ENCODE measurements at regions not wholly inside any gene's neighbourhood (a gene's known extent, or its start where the extent isn't known, plus 50 kb on each side); places are given as distances from the start of the nearest gene placed in this dataset.
"Not testable (repeated sequence)": the region's sequence is repeated elsewhere in the genome, so short reads cannot be mapped to it uniquely, and the experiment has no call there.

- H3K4me1 Mint-ChIP-seq; H3K4me3 Mint-ChIP-seq; ATAC-seq; H3K27me3 Mint-ChIP-seq; DNase-seq; H3K9me3 Mint-ChIP-seq; H3K27ac Mint-ChIP-seq; H3K36me3 Mint-ChIP-seq (ENCODE audit: low read depth): not testable (repeated sequence)
These were observed 53.1 kb downstream of the HSFY1 start for GRCh38 chrY:18599606-18600005.

- ATAC-seq; H3K9me3 Mint-ChIP-seq; H3K27me3 Mint-ChIP-seq; DNase-seq; H3K27ac Mint-ChIP-seq; H3K4me1 Mint-ChIP-seq; H3K4me3 Mint-ChIP-seq; H3K36me3 Mint-ChIP-seq (ENCODE audit: low read depth): not testable (repeated sequence)
These were observed 54.8 kb downstream of the HSFY1 start for GRCh38 chrY:18601287-18601686.

- not testable (repeated sequence) for H3K9me3 Mint-ChIP-seq; DNase-seq; H3K4me1 Mint-ChIP-seq; ATAC-seq; H3K27ac Mint-ChIP-seq; H3K4me3 Mint-ChIP-seq; H3K27me3 Mint-ChIP-seq; H3K36me3 Mint-ChIP-seq (ENCODE audit: low read depth)
These were observed 59.7 kb downstream of the HSFY1 start for GRCh38 chrY:18606251-18606650.

GRCh38 chrY:18608205-18608604 lies 61.7 kb downstream of the HSFY1 start:
- H3K4me1 Mint-ChIP-seq; H3K9me3 Mint-ChIP-seq; H3K4me3 Mint-ChIP-seq; H3K36me3 Mint-ChIP-seq (ENCODE audit: low read depth); DNase-seq; H3K27ac Mint-ChIP-seq; H3K27me3 Mint-ChIP-seq; ATAC-seq: not testable (repeated sequence)

- H3K27ac Mint-ChIP-seq; ATAC-seq; H3K4me3 Mint-ChIP-seq; H3K9me3 Mint-ChIP-seq; H3K27me3 Mint-ChIP-seq; DNase-seq; H3K4me1 Mint-ChIP-seq; H3K36me3 Mint-ChIP-seq (ENCODE audit: low read depth): not testable (repeated sequence)
These were observed 69.3 kb downstream of the HSFY1 start for GRCh38 chrY:18615809-18616208.

GRCh38 chrY:18629805-18630516 lies 83.4 kb downstream of the HSFY1 start:
- H3K9me3 Mint-ChIP-seq; H3K4me3 Mint-ChIP-seq; H3K27ac Mint-ChIP-seq; ATAC-seq; H3K4me1 Mint-ChIP-seq; DNase-seq; H3K27me3 Mint-ChIP-seq; H3K36me3 Mint-ChIP-seq (ENCODE audit: low read depth): not testable (repeated sequence)

- not testable (repeated sequence) for H3K4me1 Mint-ChIP-seq; H3K9me3 Mint-ChIP-seq; H3K27me3 Mint-ChIP-seq; ATAC-seq; DNase-seq; H3K4me3 Mint-ChIP-seq; H3K27ac Mint-ChIP-seq; H3K36me3 Mint-ChIP-seq (ENCODE audit: low read depth)
These were observed 84.1 kb downstream of the HSFY1 start for GRCh38 chrY:18630571-18630970.

GRCh38 chrY:18631610-18632009 lies 85.1 kb downstream of the HSFY1 start:
- DNase-seq; ATAC-seq; H3K36me3 Mint-ChIP-seq (ENCODE audit: low read depth); H3K27ac Mint-ChIP-seq; H3K4me3 Mint-ChIP-seq; H3K9me3 Mint-ChIP-seq; H3K27me3 Mint-ChIP-seq; H3K4me1 Mint-ChIP-seq: not testable (repeated sequence)

GRCh38 chrY:18650746-18651145 lies 104.2 kb downstream of the HSFY1 start:
- H3K9me3 Mint-ChIP-seq, result no peaks in the 10 kb centered on the region
- ATAC-seq (no peak), DNase-seq (no peak)
- no peaks in the 10 kb centered on the region for H3K36me3 Mint-ChIP-seq (ENCODE audit: low read depth)
- no peak overlapping the region for H3K4me3 Mint-ChIP-seq
- no peak overlapping the region for H3K27ac Mint-ChIP-seq
- no peaks in the 10 kb centered on the region for H3K4me1 Mint-ChIP-seq
- H3K27me3 Mint-ChIP-seq, result no peaks in the 10 kb centered on the region

- no peaks in the 10 kb centered on the region for H3K9me3 Mint-ChIP-seq
- H3K4me1 Mint-ChIP-seq, result peaks cover 16% of the 10 kb centered on the region
- DNase-seq (no peak), ATAC-seq (peak; percentile 97)
- no peak overlapping the region for H3K27ac Mint-ChIP-seq
- H3K27me3 Mint-ChIP-seq, result peaks cover 4% of the 10 kb centered on the region
- no peaks in the 10 kb centered on the region for H3K36me3 Mint-ChIP-seq (ENCODE audit: low read depth)
- no peak overlapping the region for H3K4me3 Mint-ChIP-seq
These were observed 109.0 kb downstream of the HSFY2 start for GRCh38 chrY:18664559-18664958.

GRCh38 chrY:18669790-18670189 lies 103.7 kb downstream of the HSFY2 start:
- Mint-ChIP-seq H3K27ac (no peak overlapping the region), H3K9me3 (no peaks in the 10 kb centered on the region), H3K4me3 (no peak overlapping the region), H3K27me3 (peaks cover 3% of the 10 kb centered on the region), H3K4me1 (peaks cover 10% of the 10 kb centered on the region), H3K36me3 (ENCODE audit: low read depth) (no peaks in the 10 kb centered on the region)
- ATAC-seq, result no peak
- DNase-seq, result peak; percentile 14

GRCh38 chrY:18671970-18672369 lies 101.6 kb downstream of the HSFY2 start:
- no peaks in the 10 kb centered on the region for H3K36me3 Mint-ChIP-seq (ENCODE audit: low read depth)
- DNase-seq (no peak), ATAC-seq (no peak)
- no peaks in the 10 kb centered on the region for H3K9me3 Mint-ChIP-seq
- no peak overlapping the region for H3K27ac Mint-ChIP-seq
- peaks cover 3% of the 10 kb centered on the region for H3K4me1 Mint-ChIP-seq
- no peaks in the 10 kb centered on the region for H3K27me3 Mint-ChIP-seq
- no peak overlapping the region for H3K4me3 Mint-ChIP-seq

- H3K27me3 Mint-ChIP-seq; ATAC-seq; H3K4me3 Mint-ChIP-seq; DNase-seq; H3K4me1 Mint-ChIP-seq; H3K27ac Mint-ChIP-seq; H3K9me3 Mint-ChIP-seq; H3K36me3 Mint-ChIP-seq (ENCODE audit: low read depth): not testable (repeated sequence)
These were observed 87.5 kb downstream of the HSFY2 start for GRCh38 chrY:18686027-18686426.

- not testable (repeated sequence) for H3K27me3 Mint-ChIP-seq; H3K36me3 Mint-ChIP-seq (ENCODE audit: low read depth); H3K9me3 Mint-ChIP-seq; DNase-seq; ATAC-seq; H3K4me3 Mint-ChIP-seq; H3K27ac Mint-ChIP-seq; H3K4me1 Mint-ChIP-seq
These were observed 85.2 kb downstream of the HSFY2 start for GRCh38 chrY:18688362-18688761.

GRCh38 chrY:18689420-18689819 lies 84.1 kb downstream of the HSFY2 start:
- DNase-seq; ATAC-seq; H3K4me1 Mint-ChIP-seq; H3K27ac Mint-ChIP-seq; H3K4me3 Mint-ChIP-seq; H3K27me3 Mint-ChIP-seq; H3K9me3 Mint-ChIP-seq; H3K36me3 Mint-ChIP-seq (ENCODE audit: low read depth): not testable (repeated sequence)

Data from activated naive CD8-positive, alpha-beta T cell treated with anti-CD3 and anti-CD28 coated beads, Interleukin-2, amount 50 U/mL, for 24 hours (primary cell).